C4-2B (cell line): ENCODE measurements at regions not wholly inside any gene's neighbourhood (a gene's known extent, or its start where the extent isn't known, plus 50 kb on each side); places are given as distances from the start of the nearest gene placed in this dataset.

Experiments used
- H3K27ac ChIP-seq: fragments of 450-650 bp; 2 replicates; pipeline ENCODE4 v1.5.1; 2017
- ZFX ChIP-seq: fragments of 450-650 bp; IDR thresholded peaks from 2 replicates; pipeline ENCODE4 v1.6.1; 2017
- TF ChIP-seq, protein P1 (sequence below): fragments of 450-650 bp; conservative IDR thresholded peaks from 2 replicates; pipeline ENCODE4 v1.5.1; 2017; ENCODE audit warnings: mild to moderate bottlenecking

- no peak overlapping the region for H3K27ac ChIP-seq
- no peak for TF ChIP-seq ZFX
- TF ChIP-seq, protein P1, sequence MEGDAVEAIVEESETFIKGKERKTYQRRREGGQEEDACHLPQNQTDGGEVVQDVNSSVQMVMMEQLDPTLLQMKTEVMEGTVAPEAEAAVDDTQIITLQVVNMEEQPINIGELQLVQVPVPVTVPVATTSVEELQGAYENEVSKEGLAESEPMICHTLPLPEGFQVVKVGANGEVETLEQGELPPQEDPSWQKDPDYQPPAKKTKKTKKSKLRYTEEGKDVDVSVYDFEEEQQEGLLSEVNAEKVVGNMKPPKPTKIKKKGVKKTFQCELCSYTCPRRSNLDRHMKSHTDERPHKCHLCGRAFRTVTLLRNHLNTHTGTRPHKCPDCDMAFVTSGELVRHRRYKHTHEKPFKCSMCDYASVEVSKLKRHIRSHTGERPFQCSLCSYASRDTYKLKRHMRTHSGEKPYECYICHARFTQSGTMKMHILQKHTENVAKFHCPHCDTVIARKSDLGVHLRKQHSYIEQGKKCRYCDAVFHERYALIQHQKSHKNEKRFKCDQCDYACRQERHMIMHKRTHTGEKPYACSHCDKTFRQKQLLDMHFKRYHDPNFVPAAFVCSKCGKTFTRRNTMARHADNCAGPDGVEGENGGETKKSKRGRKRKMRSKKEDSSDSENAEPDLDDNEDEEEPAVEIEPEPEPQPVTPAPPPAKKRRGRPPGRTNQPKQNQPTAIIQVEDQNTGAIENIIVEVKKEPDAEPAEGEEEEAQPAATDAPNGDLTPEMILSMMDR = peak; percentile 92
These were observed 85.2 kb upstream of the PHACTR3 start for GRCh38 chr20:59518881-59519706.

DNA sequence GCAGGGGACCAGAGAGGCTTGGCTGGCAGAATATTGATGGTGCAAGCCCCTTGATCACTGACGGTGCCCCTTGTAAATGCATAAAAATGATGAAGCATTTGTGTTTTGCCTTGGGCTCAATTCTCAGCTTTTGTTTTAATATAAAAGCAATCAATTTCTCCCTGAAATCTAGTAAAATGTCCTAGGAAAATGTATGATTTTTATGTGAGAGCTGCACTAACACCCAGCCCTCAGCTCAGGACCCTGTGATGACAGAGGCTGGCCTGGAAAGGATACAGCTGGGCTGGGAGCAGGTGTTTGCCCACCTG, 84.7 kb upstream of the PHACTR3 start:
- TF ChIP-seq ZFX = no peak
- TF ChIP-seq, protein P1 = peak; percentile 73
- no peak overlapping the region for H3K27ac ChIP-seq

- TF ChIP-seq ZFX = no peak
- TF ChIP-seq, protein P1 = no peak
- H3K27ac ChIP-seq = no peak overlapping the region
These were observed 83.5 kb upstream of the PHACTR3 start for GRCh38 chr20:59520814-59521213.

- TF ChIP-seq ZFX = no peak
- TF ChIP-seq, protein P1 = peak; percentile 96
- H3K27ac ChIP-seq = no peak overlapping the region
These were observed 78.7 kb upstream of the PHACTR3 start for GRCh38 chr20:59525500-59526241.

DNA sequence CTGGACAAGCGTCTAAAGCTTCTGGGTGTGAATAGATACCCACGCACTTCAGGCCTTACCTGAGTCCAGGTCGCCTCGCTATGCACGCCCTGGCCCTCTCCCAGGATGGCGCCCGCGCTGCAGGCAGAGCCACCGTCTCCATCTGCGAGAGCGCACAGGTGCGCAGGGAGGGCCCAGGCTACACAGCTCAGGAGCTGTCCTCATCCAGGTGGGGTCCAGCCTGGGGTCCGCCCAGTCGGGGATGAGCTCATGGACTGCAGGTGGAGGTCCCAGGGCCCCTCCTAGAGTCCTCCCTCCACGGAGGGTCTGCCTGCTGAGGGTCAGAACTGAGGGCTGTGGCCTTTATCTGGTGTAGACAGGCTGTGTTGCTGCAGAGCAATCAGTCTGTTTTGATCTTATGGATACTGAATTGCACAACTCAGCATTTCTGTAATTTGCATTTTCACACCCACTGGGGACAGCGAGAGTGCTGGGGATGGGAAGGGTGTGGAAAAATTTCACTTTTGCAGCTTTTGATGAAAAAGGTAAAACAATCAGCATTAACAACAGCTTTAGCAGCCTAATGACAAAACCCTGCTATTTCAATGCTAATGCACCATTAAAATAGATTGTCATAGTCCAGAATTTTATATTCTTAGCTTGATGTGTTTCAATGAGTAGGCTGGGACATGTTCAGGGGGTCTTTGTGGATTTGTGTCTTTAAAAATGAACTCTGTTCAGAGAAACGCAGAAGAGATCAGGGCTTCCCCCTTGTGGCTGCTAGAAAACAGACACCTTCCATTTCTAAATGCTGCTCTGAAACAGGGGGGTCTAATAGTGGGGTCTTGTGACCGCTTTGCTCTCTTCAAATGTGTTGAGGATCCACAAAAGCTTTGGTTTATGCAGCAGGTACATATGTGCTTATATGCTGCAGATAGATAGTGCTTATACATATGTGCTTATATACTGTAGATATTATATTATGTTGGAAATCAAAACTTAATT, 77.8 kb upstream of the PHACTR3 start:
- TF ChIP-seq, protein P1 = peak; percentile 41
- no peak for TF ChIP-seq ZFX
- no peak overlapping the region for H3K27ac ChIP-seq

DNA sequence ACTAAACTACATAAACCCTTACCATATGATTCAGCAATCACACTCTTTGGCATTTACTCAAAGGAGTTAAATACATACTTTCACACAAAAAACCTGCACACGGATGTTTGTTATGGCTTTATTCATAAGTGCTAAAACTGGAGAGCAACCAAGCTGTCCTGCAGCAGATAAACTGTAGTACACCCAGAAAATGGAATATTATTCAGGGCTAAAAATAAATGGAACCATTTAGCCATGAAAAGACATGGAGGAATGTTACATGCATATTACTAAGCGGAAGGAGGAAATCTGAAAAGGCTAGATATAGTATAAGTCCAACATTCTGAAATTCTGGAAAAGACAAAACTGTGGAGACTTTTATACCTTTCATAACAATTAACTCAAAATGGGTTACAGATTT, 73.6 kb upstream of the PHACTR3 start:
- H3K27ac ChIP-seq = no peak overlapping the region
- TF ChIP-seq ZFX = no peak
- TF ChIP-seq, protein P1 = no peak
